HCT116 (cell line): ENCODE measurements at regions not wholly inside any gene's neighbourhood (a gene's known extent, or its start where the extent isn't known, plus 50 kb on each side); places are given as distances from the start of the nearest gene placed in this dataset.
"Not testable (repeated sequence)": the region's sequence is repeated elsewhere in the genome, so short reads cannot be mapped to it uniquely, and the experiment has no call there.

Experiments used
- ATAC-seq: fragments of 200-7000 bp; cut with Tn5 transposase; 2 replicates; pipeline ENCODE4 v1.9.1; 2020; ENCODE audit warnings: mild to moderate bottlenecking, moderate library complexity
- BruUV-seq: library from RNA; stranded (reverse); fragments of 400-500 nt; replicated peaks from 2 replicates; lab custom pipeline; 2021; lab: Mats Ljungman, UMichigan
- CTCF ChIA-PET: fragments of 300-600 bp; sonication (Branson Sonifier 250); formaldehyde crosslinking; loops from one replicate; lab custom pipeline; 2021; ENCODE audit warnings: antibody characterized with exemption; lab: Charles Lee
- POLR2A ChIA-PET: fragments of 300-600, 350-600 bp; sonication (Branson Sonifier 250); formaldehyde crosslinking; loops from one replicate; lab custom pipeline; 2021; ENCODE audit warnings: antibody characterized with exemption; lab: Charles Lee
- RAD21 ChIA-PET, 2 experiments: fragments of 300-600 bp; sonication (Branson Sonifier 250); formaldehyde crosslinking; loops; one replicate each; lab custom pipeline; 2023; ENCODE audit warnings: low total read pairs in 2 of 2; ENCODE audit not compliant: uncharacterized antibody in 2 of 2, unreplicated experiment in 2 of 2, low non-redundant PET in 1 of 2; lab: Charles Lee
- DNase-seq: peaks from one replicate; pipeline ENCODE4 v3.0.0-alpha.2; 2010; ENCODE audit warnings: low read depth, low spot score
- H2AFZ ChIP-seq: fragments of 200-600 bp; shearing (Covaris generic), sonication (generic); 2 replicates; pipeline ENCODE4 v1.6.1; 2017; ENCODE audit warnings: low read depth, mixed run types, mixed read lengths, antibody characterized with exemption, low read length; ENCODE audit not compliant: poor library complexity, severe bottlenecking
- H3K27ac ChIP-seq: 2 replicates; pipeline ENCODE4 v1.5.1; 2012; ENCODE audit warnings: low read depth, low read length
- H3K27me3 ChIP-seq: fragments of 200-600 bp; sonication (generic); 2 replicates; pipeline ENCODE4 v1.6.1; 2016; ENCODE audit warnings: mixed run types, low read length, mixed read lengths; ENCODE audit not compliant: insufficient read depth
- H3K36me3 ChIP-seq, 2 experiments: fragments of 200-500 bp in 1 of 2; fragments of 200-600 bp in 1 of 2; sonication (Bioruptor generic) in 1 of 2; sonication (generic) in 1 of 2; 2 replicates each; pipeline versions ENCODE4 v1.5.1 to v1.6.1; 2014 to 2016; ENCODE audit warnings: low read length in 2 of 2, inconsistent platforms in 1 of 2, mixed read lengths in 1 of 2, mixed run types in 1 of 2; ENCODE audit not compliant: insufficient read depth in 2 of 2, control insufficient read depth in 1 of 2
- H3K4me1 ChIP-seq, 2 experiments: fragments of 200-600 bp in 1 of 2; sonication (generic) in 1 of 2; 2 replicates each; pipeline versions ENCODE4 v1.5.1 to v1.6.1; 2012 to 2017; ENCODE audit warnings: low read length in 2 of 2, inconsistent platforms in 1 of 2, mild to moderate bottlenecking in 1 of 2, mixed read lengths in 1 of 2, mixed run types in 1 of 2, moderate library complexity in 1 of 2; ENCODE audit not compliant: insufficient read depth in 2 of 2, control insufficient read depth in 1 of 2
- H3K4me2 ChIP-seq: fragments of 200-600 bp; sonication (generic); 2 replicates; pipeline ENCODE4 v1.6.1; 2017; ENCODE audit warnings: mixed run types, low read length, mixed read lengths
- H3K4me3 ChIP-seq, 2 experiments: fragments of 200-600 bp in 1 of 2; sonication (generic) in 1 of 2; replicated peaks in 1 of 2; 2 replicates each; pipeline ENCODE4 v1.5.1; 2011 to 2016; ENCODE audit warnings: low read length in 2 of 2, control low read depth in 1 of 2, low read depth in 1 of 2, mild to moderate bottlenecking in 1 of 2, mixed read lengths in 1 of 2, mixed run types in 1 of 2
- H3K79me2 ChIP-seq: fragments of 200-600 bp; sonication (generic); 2 replicates; pipeline ENCODE4 v1.6.1; 2017; ENCODE audit warnings: mild to moderate bottlenecking, mixed run types, low read length, moderate library complexity, mixed read lengths; ENCODE audit not compliant: insufficient read depth
- H3K9ac ChIP-seq: fragments of 200-600 bp; sonication (generic); 2 replicates; pipeline ENCODE4 v1.6.1; 2016; ENCODE audit warnings: low read length, mixed read lengths
- H3K9me2 ChIP-seq: fragments of 200-600 bp; sonication (generic), shearing (Covaris generic); 2 replicates; pipeline ENCODE4 v1.6.1; 2017; ENCODE audit warnings: mixed run types, mild to moderate bottlenecking, moderate library complexity; ENCODE audit not compliant: insufficient read depth
- H3K9me3 ChIP-seq, 2 experiments: fragments of 200-500 bp in 1 of 2; fragments of 200-600 bp in 1 of 2; sonication (Bioruptor generic) in 1 of 2; sonication (generic) in 1 of 2; 2 replicates each; pipeline ENCODE4 v1.6.1; 2014 to 2017; ENCODE audit warnings: low read length in 2 of 2, mixed read lengths in 2 of 2, inconsistent platforms in 1 of 2, low read depth in 1 of 2, mild to moderate bottlenecking in 1 of 2, mixed run types in 1 of 2, moderate library complexity in 1 of 2; ENCODE audit not compliant: control insufficient read depth in 1 of 2, insufficient read depth in 1 of 2
- H4K20me1 ChIP-seq: fragments of 200-600 bp; sonication (generic), shearing (Covaris generic); 2 replicates; pipeline ENCODE4 v1.6.1; 2017; ENCODE audit warnings: mixed run types, mild to moderate bottlenecking, moderate library complexity; ENCODE audit not compliant: insufficient read depth
- ATF3 ChIP-seq: IDR thresholded peaks from 2 replicates; pipeline ENCODE4 v1.6.1; 2012
- CBX3 ChIP-seq: IDR thresholded peaks from 2 replicates; pipeline ENCODE4 v1.6.1; 2012; ENCODE audit warnings: low read depth
- EZH2 ChIP-seq: fragments of 200-600 bp; sonication (generic); IDR thresholded peaks from 2 replicates; pipeline ENCODE4 v1.6.1; 2017; ENCODE audit warnings: antibody characterized with exemption, mixed run types
- SP1 ChIP-seq: IDR thresholded peaks from 2 replicates; pipeline ENCODE4 v1.6.1; 2012; ENCODE audit warnings: low read depth
- SRF ChIP-seq: IDR thresholded peaks from 2 replicates; pipeline ENCODE4 v1.6.1; 2012; ENCODE audit warnings: low read depth
- YY1 ChIP-seq: IDR thresholded peaks from 2 replicates; pipeline ENCODE4 v1.6.1; 2011; ENCODE audit warnings: low read length, low read depth, moderate library complexity, mild to moderate bottlenecking; ENCODE audit not compliant: insufficient replicate concordance; ENCODE audit errors: extremely low read depth
- ZFX ChIP-seq: fragments of 450-650 bp; IDR thresholded peaks from 2 replicates; pipeline ENCODE4 v1.6.1; 2017
- ZNF274 ChIP-seq: fragments of 200-500 bp; sonication (Bioruptor generic); IDR thresholded peaks from 2 replicates; pipeline ENCODE4 v1.6.1; 2014; ENCODE audit warnings: mild to moderate bottlenecking, low read depth, low read length, inconsistent platforms
- intact Hi-C: fragments of 100-400 bp; cut with micrococcal nuclease; formaldehyde crosslinking; loops from 2 replicates; pipeline ENCODE4 v1.10.0; 2022

- peak overlapping the region; percentile 31 for H3K9ac ChIP-seq
- H3K9me3 ChIP-seq, H3K27me3 ChIP-seq, H3K79me2 ChIP-seq, ATAC-seq, POLR2A ChIA-PET, H4K20me1 ChIP-seq, H3K36me3 ChIP-seq, DNase-seq, H3K9me2 ChIP-seq, CTCF ChIA-PET, BruUV-seq: not testable (repeated sequence)
- H3K4me2 ChIP-seq = peak overlapping the region; percentile 77
- 0 out of 2 replicates have a peak, but pooled peaks have one; percentile 27 for TF ChIP-seq CBX3
- H3K27ac ChIP-seq = peak overlapping the region; percentile 50
- H2AFZ ChIP-seq = peak overlapping the region; percentile 100
- intact Hi-C loops = loop anchor here (5.0 to 10.0 kb wide), 3 partner anchors 43 to 206 kb away; no protein-coding TSS in a partner anchor
- peak overlapping the region; percentile 8 to 47; a peak in 2 of 4 replicates for H3K4me3 ChIP-seq
- RAD21 ChIA-PET = interaction anchor here in 1 of 2 experiments (0.8 kb wide), 1 partner anchor 45 kb away, joined by 4 read pairs; no protein-coding TSS in a partner anchor
- peaks cover 10 to 53% of the 10 kb centered on the region in 2 experiments; a peak in 3 of 4 replicates for H3K4me1 ChIP-seq
Measured at GRCh38 chr6:27549241-27549598, 76.3 kb upstream of the ZNF184 start.

- Histone ChIP-seq H4K20me1 (no peaks in the 10 kb centered on the region), H3K27ac (peak overlapping the region; percentile 50; the same call in 1 of the 2 replicates), H3K27me3 (no peaks in the 10 kb centered on the region), H3K9me3 (no peaks in the 10 kb centered on the region), H3K4me1 (peaks cover 10 to 55% of the 10 kb centered on the region in 2 experiments), H3K4me2 (peak overlapping the region; percentile 77), H3K36me3 (no peaks in the 10 kb centered on the region), H2AFZ (peak overlapping the region; percentile 87), H3K4me3 (peak overlapping the region; percentile 34 to 47), H3K9me2 (no peaks in the 10 kb centered on the region), H3K79me2 (no peaks in the 10 kb centered on the region), H3K9ac (peak overlapping the region; percentile 31)
- DNase-seq (peak; percentile 74), ATAC-seq (peak; percentile 50)
- TF ChIP-seq YY1 (peak; percentile 64), ZFX (no peak), ZNF274 (no peak), ATF3 (peak; percentile 96), EZH2 (no peak), SP1 (no peak), SRF (no peak)
- ChIA-PET CTCF (interaction anchor here (1.0 kb wide), 2 partner anchors 29 to 421 kb away, joined by 3 read pairs; no protein-coding TSS in a partner anchor), POLR2A (interaction anchor here (0.5 to 0.8 kb wide), 2 partner anchors 8 to 1195 kb away, joined by 3 to 4 read pairs; no protein-coding TSS in a partner anchor), RAD21 (no interaction called here)
- intact Hi-C loops = loop anchor here (1.0 to 10.0 kb wide), 4 partner anchors 28 to 207 kb away; no protein-coding TSS in a partner anchor
- no TSS peak for BruUV-seq
Measured at GRCh38 chr6:27547157-27548075, 74.5 kb upstream of the ZNF184 start.
